GM18517 (cell line): ENCODE measurements at regions not wholly inside any gene's neighbourhood (a gene's known extent, or its start where the extent isn't known, plus 50 kb on each side); places are given as distances from the start of the nearest gene placed in this dataset.
"Not testable (repeated sequence)": the region's sequence is repeated elsewhere in the genome, so short reads cannot be mapped to it uniquely, and the experiment has no call there.

Experiments
- ATAC-seq: cut with Tn5 transposase; IDR thresholded peaks from one replicate; pipeline ENCODE4 v1.9.1; 2021; ENCODE audit warnings: mild to moderate bottlenecking, moderate library complexity; ENCODE audit not compliant: unreplicated experiment

DNA sequence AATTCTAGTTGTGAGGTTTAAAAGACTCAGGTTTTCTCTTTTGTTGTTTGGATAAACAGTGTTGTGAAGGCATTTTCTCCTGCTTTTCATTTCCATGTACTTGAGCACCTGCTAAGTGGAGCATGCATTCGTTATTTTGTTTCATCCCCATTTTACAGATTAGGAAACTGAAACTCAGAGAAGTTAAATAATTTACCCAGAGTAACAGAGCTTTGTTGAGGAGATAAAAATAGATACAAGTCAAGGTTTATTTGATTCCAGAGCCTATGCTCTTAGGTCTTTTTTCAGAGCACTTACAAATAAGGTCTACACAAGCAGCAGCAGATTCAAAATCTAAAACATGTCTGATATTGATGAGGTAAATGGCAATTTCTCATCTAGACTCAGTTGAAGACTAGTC lies 254.7 kb upstream of the PTBP2 start:
- no peak for ATAC-seq

DNA sequence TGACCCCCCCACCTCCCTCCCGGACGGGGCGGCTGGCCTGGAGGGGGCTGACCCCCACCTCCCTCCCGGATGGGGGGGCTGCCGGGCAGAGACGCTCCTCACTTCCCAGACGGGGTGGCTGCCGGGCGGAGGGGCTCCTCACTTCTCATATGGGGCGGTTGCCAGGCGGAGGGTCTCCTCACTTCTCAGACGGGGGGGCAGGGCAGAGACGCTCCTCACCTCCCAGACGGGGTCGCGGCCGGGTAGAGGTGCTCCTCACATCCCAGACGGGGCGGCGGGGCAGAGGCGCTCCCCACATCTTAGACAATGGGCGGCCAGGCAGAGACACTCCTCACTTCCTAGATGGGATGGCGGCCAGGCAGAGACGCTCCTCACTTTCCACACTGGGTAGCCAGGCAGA lies 251.9 kb upstream of the PTBP2 start:
- not testable (repeated sequence) for ATAC-seq

DNA sequence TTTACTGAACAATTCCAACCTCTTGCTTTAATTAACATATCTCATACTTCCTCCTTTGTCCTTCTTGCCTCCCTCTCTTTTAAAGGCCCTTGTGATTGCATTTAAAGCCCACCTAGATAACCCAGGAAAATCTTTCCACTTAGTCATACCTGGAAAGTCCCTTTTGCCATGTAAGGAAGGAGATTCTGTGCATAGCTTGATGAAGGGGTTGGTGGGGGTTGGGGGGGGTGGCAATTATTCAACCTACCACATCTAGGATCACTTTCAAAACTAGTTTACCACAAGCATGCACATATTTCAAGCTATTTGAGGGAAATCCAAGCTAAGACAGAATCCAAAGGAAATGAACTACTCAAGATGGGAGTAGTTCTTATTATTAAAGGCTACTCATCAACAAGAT lies 249.1 kb upstream of the PTBP2 start:
- ATAC-seq, result no peak

DNA sequence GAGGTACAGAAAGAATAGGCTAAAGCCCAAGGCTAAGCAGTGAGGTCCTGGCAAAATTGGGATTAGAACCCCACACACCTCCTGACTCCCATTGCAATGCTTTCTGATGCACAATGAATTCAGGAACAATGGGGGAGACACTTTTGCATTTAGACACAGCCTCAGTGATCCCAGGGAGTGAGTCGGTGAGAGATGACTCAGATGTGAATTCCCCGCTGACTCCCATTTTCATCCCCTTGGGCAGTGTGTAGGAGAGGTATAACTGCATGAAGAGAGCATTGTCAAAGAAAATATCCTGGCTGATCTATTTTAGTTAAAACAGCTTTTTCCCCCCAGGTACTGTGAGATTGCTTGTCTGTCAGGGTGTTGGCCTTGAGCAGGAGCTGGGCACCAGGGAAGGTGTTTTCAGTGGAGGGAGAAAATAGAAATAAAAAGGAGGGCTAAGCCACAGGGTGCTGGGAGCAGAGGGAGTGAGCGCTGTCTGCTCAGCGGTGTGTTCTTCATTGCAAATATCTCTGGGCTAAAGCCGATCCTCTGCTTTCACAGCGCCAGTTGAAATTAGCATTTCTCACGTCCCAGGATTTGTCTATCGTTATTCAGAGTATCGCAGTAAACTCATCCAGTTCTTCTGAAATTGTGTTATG lies 247.7 kb upstream of the PTBP2 start:
- no peak for ATAC-seq

DNA sequence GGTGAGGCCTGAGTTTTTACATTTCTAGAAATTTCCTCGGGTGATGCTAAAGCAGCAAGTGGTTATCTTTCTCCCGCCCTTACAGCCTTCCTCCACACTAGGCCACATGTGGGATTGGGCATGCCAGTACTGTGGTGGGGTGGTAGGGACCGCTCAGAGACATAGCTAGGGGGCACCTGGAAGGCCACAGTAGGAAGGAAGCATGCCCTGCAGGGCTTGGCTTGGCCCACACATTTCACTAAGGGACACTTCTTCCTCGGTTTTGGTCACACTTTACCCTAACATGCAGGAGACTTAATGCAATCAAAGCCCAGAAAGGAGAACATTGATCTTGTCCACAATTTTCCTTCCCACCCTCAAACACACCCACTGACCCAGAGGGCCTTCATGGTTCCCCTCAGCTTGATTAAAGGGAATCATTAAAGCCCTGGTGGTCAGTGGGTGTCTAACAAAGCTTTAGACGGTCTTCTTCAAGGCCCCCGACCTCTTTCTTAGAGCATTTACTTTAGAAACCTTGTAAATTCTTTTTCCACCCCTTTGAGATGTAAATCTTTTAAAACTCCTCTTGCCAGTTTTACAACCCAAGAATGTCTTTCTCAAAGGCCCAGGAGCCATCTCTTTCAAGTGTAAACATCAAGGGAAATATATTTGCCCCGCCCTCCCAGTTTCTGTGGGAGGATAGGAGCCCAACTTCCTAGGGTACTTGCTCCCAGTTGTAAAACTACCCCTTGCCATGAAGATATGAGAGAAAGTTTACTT lies 246.4 kb upstream of the PTBP2 start:
- ATAC-seq, result no peak

DNA sequence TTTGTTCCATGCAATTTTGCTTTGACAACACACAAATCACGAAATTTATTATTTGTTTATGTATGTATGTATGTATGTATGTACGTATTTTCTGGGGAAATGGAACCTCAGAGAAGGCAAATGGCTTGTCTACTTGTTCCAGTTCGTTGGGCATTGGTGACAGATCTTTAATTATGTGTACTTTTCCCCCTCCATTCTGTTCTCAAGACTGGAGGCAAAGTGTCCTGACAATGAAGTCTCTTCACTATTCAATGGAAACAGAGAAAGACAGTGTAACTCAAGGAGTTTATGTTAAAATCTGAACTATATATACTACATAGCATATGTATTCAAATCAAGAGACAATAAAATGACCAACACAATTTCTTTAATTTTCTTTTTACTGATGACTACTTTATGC lies 245.7 kb upstream of the PTBP2 start:
- no peak for ATAC-seq

DNA sequence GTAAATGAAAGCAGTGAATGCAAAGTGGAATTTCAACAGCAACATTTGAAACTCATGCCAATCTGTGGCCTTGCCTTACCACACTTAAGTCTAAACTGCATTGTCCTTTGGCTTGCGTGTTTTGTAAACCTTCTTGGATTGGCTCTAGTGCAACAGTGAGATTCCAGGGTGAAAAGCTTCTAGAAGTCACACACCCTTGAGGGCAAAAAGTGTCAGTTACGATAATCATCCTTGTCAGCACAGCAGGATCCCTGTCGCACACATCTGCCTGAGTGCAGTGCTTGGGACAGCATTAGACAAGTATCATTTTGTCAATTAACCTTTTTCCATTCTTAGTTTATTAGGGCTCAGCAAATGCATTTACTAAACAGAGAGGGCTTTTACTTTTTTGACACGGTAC lies 243.4 kb upstream of the PTBP2 start:
- no peak for ATAC-seq

DNA sequence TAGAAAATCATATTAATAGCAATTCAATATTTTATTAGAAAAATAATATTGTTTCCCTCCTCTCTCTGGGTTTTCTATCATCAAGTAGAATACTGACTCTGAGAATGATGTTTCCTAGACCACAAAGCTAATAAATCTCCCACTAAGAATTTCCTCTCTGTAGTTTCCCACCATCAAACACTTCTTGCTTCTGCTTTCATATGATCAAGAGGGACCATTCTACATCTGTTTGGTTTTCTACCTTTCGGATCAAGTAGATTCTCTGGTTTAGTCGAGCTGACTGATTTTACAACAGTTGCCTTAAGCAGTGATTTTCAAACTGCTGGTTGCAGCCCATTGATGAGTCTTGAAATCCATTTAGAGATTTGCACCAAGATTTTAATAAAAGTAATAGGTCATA lies 240.2 kb upstream of the PTBP2 start:
- no peak for ATAC-seq

DNA sequence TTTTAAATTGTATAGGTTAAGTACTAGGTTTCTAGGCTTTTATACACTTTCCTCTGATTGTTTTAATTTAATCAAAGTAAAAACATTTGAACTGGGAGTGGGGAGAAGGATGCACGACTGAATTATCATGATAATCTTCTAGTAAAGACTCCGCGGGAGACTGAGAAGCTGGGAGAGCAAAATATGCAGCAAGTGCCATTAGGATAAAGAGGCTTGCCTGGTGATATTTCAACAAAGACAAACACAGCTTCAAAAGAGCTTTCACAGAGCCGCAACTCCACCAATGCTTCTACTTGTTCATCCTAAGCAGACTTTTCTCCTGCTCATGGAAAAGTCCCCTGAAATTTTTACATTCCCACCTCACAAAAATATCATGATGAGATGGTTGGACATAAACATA lies 239.0 kb upstream of the PTBP2 start:
- ATAC-seq, result no peak

DNA sequence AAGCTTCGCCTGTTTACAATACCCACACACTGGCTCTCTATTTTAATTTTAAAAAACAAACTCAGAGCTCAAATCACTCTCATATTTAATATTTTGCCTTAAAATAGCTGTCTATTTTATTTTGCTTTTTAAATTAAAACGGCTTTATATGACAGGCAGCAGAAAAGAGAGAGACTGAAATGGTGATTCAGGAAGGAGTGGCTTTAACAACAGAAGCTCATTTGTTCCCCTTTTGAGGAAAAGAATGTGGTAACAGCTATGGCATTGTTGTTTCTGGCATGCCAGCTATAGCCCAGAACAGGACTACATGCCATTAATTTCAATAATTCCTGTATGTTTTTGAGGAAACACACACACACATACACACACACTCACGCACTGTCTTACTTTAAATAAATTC lies 234.2 kb upstream of the PTBP2 start:
- ATAC-seq, result no peak

DNA sequence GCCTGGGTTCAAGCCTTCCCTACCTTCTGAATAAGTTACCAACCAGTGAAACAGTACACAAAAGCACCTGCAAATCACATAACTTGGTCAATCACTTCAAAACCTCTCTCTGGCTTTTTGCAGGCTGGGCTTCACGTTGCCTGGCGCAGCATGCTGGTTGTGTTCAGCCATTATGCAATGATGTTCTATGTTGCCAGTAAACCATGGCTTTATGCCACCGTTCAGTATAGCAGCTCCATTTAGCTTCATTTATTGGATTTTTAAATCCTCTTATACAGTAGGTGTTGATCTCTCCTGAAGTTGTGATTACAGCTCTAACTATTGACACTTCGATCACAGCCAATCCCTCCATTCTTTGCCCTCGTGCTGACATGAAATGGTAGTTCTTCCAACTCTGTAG lies 233.6 kb upstream of the PTBP2 start:
- no peak for ATAC-seq

DNA sequence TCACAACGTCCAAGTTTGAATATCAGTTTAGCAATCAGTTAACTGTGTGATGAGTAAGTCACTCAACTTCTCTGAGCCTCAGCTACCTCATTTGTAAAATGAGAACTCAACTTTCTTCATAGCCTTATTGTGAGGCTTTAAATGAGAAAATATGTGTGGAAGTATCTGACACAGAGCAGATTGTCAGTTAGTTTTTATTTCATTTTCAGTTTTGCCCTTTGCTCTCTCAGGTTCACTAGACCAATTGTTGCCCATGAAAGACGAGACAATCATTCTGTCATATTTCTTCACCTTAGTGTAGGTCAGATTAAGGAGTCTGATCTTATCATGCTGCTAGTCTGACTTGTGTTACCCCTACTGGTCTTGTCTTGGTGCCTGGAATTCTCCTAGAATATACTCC lies 232.8 kb upstream of the PTBP2 start:
- ATAC-seq, result peak; percentile 88

DNA sequence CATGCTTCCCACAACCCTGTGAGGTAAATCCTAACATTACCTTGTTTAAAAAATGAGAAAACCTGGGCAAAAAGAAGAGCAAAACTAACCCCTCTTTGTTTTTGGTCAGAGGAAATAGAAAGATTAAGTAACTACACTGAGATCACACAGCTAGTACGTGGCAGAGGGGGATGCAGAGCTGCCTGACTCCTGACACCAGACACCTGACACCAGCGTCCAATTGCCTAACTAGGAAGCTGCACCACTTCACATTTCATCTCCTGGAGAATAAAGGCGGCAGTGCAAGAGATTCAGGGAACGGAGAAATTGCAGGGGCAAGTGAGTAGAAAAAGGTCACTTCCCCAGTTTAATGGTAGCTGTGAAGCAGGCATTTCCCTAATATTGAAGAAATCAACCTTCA lies 229.3 kb upstream of the PTBP2 start:
- ATAC-seq, result no peak

DNA sequence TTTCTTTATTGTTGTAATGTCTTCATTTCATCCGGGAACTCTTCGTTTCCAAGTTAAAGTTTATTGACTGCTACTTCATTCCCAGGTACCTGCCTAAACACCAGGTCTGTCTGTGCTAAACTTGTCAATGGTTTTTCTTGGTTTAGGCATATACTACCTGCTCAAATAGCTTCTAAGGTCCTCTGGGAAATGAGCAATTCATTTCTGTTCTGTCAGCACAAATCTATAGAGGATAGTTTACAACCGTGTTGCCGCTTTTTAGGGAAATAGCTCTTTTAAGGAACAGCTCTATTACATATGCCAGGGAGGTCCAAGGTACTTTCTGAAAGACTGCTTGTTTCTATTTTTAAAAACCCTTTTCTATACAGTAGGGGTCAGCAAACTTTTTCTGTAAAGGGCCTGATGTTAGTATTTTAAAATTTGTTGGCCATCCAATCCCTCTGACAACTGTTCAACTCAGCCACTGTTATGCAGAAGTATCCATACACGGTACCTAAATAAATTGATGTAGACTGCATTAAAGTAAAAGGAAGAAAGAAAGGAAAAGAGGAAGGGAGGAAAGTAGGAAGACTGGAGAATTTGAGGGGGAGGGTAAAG lies 222.7 kb upstream of the PTBP2 start:
- no peak for ATAC-seq

DNA sequence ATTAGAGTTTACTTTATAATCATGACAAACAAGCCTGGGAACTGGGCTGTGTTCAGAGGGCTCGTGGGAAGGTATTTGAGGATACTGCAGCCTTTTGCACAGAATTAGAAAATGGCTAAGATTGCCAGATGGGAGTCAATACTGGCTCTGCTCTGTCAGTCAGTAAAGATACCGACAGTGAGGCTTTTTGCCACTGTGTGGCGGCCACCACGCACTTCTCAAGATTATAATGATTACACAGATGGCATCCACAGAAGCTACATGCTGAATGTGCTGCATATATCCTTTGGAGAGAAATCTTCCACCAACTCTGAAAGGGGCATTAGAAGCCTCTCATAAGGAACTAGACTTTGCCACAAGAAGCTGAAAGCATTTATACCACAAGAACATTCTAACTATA lies 213.4 kb upstream of the PTBP2 start:
- ATAC-seq, result no peak

DNA sequence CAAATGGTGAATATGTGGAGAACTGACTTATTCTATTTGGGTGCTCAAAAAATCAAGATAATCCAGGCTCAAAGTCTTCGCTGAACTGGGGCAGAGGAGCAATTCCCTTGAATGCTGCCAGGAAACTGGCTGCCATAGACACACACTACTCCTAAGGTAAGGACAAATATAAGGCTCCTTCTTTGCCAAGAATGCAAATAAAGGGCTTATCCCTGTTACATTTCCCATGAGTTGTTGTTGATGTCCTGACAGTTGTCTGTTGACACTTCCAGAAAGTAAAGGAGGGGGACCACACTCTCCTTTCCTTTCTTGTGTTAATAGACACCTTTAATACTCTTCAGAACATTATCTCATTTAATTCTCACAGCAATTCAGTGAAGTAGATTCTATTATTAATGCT lies 212.2 kb upstream of the PTBP2 start:
- ATAC-seq, result no peak

DNA sequence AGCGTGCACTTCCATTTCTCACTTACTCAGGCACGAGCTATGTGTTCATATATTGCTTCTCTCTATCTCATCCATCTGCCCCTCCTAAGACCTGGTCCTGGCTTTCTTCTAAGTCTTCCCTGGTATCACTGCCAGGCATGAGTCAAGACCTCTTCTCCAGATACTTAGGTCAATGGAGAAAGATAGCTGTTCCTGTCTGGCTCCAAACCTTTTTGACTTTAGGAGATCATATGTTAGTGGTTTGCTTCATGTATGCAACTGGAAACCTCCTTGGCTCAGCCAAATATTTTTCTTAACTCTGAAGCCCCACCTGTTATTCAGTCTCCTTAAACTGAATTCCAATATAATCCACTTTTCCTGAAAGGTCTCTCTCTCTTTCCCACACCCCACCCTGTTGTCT lies 211.6 kb upstream of the PTBP2 start:
- no peak for ATAC-seq

DNA sequence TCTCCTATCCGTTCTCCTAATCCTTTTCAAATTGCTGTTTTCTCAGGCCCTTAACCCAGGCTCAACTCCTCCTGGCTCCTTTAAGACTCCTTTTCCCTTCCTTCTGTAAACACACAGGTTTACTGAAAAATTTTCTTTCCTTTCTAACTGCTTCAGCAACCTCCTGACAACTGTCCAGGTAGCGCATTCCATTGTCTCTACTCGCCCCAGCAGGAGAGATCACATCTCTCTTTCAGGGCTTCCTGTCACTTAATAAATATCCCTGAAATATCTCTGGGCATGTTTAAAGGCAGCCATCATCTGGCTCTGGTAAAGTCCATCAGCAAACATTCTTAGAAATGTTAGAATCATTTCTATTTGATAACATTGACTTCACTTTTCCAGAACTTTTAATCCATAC lies 211.2 kb upstream of the PTBP2 start:
- no peak for ATAC-seq

DNA sequence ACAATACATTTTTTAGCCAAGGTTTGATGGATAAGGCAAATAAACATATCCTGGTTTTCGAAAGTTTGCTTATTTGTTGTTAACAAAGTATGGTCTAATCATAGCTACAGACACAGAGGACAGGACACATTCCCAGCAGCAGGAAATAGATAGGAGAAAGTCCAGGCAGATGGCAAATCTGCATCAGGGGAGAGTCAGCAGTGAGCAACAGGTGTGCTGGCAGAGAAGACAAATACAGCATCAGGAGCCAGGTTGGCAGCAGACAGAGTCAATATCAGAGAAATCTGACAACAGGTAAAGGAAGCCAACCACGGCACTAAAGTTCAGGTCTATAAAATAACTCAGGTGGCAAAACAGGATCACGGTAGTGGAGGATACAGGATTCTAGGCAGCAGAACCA lies 210.7 kb upstream of the PTBP2 start:
- ATAC-seq, result no peak

DNA sequence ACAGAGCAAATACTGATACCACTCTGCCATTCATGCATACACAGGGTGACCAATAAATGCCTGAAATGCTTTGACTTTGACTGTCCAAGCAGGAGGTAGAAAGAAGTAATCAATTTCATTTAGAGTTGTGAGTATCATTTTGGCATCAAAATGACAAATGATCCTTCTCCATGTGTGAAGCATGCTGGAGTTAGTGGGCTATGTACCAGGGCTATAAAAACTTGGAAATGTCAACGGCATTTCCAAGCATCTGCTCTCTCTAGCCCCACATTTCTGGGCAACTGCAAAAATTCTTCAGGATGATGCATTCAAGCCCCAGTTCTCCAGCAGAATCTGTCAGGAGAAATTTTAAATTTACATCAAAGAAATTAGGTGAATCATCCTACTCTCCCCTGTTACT lies 208.4 kb upstream of the PTBP2 start:
- no peak for ATAC-seq

DNA sequence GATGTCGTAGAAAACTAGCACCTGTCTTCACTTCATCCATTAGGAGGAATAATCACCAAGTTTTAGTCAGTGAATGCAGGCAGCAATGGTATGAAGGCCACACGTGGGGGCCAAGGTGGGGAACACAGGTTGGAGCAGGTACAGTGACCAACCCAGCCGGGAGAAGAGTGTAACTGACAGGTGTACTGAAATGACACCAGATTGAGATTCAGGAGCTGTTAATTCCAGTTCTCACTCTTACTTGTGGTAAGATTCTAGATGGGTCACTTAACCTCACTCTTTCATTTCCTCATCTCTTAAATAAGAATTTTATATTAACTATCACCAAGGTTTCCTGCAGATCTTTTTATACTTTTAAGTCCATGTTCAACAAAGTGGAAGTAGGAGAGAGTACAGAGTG lies 206.2 kb upstream of the PTBP2 start:
- ATAC-seq, result peak; percentile 79

DNA sequence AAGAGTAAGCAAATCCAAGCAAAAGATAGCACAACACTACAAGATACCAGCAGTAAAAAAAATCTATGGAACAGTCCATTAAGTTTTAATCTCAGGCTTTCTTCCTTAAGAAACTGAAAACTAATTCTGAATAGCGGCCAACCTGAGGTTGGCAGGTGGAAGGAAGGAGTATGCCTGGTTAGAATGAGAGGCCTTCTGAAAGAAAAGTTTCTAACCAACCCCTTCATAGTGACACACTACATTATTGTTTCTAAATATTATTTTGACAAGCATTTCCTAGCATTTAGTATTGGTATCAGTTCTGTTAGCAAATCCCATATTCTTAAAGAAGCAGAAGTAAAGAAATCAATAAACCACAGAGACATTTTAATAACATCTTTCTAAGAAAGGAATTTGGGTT lies 205.7 kb upstream of the PTBP2 start:
- no peak for ATAC-seq
